AG08395 (cell line): ENCODE measurements at regions not wholly inside any gene's neighbourhood (a gene's known extent, or its start where the extent isn't known, plus 50 kb on each side); places are given as distances from the start of the nearest gene placed in this dataset.
"Not testable (repeated sequence)": the region's sequence is repeated elsewhere in the genome, so short reads cannot be mapped to it uniquely, and the experiment has no call there.

Experiments
- DNase-seq: peaks from one replicate; pipeline ENCODE4 v3.0.0; 2012; ENCODE audit warnings: mixed read lengths, low spot score

GRCh38 chr4:64724689-64725088 lies 315.4 kb upstream of the TECRL start:
- no peak for DNase-seq

- DNase-seq = no peak
These were observed 311.9 kb upstream of the TECRL start for GRCh38 chr4:64721106-64721505.

DNA sequence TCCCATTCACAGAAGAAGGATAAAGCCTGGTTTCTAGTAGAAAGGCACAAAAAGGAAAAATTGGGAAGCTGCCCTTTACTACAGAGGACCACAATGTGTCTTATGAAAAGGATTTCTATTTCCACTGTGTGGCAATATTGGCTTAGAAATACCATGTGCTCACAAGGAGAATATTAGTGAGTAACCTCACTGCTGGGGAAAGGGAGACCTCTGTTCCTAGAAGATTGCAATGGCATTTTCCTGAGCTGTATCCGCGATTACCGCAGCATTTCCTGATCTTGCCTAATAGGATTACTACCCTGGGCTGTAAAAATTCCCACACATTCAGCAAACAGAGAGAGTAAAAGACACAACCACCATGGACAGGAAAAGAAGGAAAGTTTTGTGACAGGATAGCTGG lies 308.8 kb upstream of the TECRL start:
- no peak for DNase-seq

- no peak for DNase-seq
These were observed 306.5 kb upstream of the TECRL start for GRCh38 chr4:64715741-64716140.

DNA sequence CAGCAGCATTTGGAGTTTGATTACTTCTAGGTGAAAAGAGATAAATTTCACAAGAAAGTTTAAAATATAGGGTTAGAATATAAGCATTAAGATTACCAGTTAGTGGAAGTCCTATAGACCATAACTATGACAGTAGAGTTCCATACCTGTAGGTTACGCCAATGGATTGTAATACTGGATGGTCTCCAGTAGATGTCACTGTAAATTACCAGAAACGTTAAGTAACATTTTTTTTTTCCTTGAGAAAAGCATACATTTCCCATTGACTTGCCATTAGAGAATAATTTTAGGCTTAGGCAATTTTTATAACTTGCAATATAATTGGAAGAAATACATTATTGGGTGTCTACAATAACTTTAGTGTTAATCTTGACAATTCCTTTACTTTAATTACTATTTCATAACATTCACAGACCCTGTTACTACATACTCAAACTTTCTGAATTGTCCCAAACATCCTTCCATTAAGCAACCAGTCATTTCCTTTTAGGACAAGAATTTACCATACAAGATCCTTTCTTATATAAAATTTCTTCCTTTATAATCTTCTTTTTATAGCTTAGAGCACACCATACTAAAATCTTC lies 304.1 kb upstream of the TECRL start:
- peak; percentile 2 for DNase-seq

DNA sequence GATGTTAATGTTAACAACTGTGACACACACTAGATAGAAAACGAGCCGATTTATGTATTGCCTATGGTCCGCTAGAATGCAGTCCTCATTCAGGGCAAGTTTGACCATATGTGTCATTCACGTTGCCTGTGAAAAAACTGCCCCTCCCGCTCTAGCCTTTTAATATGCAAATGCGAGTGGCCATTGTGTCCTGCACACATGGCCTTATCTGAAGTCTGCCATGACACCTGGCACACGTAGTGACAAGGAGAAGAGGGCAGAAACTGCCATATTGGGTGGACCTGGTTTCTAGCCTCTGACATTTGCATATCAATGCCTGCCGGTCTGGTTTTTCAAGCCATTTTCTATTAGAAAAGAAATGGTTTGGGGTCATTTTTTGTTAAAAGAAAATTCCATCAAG lies 303.3 kb upstream of the TECRL start:
- DNase-seq = no peak

DNA sequence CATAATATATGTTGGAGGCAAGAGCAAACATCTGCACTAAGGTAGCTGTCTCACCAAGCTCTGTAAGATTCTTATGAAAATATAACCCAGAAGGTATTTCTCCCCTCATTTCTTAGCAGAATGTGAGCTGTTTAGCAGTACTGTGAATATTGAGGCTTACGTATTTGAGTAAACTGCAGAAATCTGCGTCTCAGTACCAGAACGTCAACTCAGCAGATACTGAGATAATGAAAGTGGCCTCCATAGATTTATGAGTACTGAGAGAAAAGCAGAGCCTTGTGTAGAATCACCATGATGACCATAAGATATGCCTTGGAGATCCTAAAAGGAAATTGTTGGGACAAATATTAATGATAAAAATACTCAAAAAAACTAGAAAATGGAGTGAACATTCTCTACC lies 296.7 kb upstream of the TECRL start:
- DNase-seq = no peak

DNA sequence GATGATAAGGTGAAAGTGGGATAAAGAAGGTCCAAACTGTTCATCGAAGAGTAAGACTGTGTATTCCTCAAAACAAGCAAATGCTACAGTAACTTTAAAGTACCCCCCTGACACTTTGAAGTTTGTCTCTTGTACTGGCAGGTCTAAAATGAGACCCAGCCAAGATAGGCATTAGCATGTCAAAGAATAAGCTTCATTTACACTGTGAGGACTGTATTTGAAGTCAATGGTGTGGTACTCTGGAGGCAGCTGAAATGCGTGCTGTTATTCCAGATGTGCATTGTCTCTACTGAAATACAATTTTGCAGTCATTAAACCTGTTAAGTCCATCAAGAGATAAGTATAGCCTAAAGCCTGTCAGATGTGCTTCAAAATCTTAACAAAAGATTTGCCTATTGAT lies 288.9 kb upstream of the TECRL start:
- DNase-seq = no peak

- no peak for DNase-seq
These were observed 273.7 kb upstream of the TECRL start for GRCh38 chr4:64682946-64683345.

- DNase-seq = no peak
These were observed 273.2 kb upstream of the TECRL start for GRCh38 chr4:64682481-64682880.

DNA sequence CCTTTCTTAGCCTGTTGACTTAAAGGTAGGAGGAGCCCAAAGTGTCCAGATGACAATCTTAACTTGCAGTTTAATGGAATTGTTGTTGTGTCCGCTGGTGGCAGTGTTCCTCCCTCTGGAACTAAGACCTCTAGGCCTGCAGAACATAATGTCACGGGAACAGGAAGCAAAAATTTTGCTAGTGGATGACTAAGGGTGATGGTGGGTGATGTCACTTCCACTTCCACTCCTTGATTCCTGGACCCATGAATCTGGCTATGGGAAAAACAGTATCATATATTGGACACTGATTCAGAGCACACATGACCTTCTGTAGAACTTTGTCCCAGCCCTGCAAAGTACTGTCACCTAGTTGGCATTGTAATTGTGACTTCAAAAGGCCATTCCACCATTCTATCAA lies 263.9 kb upstream of the TECRL start:
- not testable (repeated sequence) for DNase-seq

GRCh38 chr4:64670647-64671046 lies 261.4 kb upstream of the TECRL start:
- DNase-seq = no peak

DNA sequence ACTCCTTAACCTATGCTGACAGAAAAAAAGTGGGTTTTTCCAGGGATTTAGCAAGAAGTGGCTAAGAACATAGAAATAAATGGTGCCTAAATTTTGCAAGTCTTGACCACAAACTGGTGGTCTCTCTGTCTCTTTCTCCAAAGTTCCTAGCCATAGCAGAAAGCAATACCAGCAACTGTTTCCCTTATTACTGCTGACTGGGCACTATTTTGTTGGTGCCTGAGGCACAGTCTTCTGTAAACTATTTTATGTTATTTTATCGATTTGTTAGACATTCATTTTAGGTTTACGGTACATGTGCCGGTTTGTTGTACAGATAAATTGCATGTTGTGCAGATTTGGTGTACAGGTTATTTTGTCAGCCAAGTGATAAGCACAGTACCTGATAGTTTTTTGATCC lies 234.6 kb upstream of the TECRL start:
- DNase-seq = no peak

- DNase-seq = no peak
These were observed 233.7 kb upstream of the TECRL start for GRCh38 chr4:64642936-64643335.

DNA sequence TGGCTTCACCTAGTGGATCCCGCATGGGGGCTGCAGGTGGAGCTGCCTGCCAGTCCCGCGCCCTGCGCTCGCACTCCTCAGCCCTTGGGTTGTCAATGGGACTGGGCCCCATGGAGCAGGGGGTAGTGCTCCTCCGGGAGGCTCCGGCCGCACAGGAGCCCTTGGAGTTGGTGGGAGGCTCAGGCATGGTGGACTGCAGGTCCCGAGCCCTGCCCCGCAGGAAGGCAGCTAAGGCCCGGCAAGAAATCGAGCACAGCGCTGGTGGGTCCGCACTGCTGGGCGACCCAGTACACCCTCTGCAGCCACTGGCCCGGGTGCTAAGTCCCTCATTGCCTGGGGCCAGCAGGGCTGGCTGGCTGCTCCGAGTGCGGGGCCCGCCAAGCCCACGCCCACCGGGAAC lies 231.2 kb upstream of the TECRL start:
- DNase-seq = not testable (repeated sequence)

DNA sequence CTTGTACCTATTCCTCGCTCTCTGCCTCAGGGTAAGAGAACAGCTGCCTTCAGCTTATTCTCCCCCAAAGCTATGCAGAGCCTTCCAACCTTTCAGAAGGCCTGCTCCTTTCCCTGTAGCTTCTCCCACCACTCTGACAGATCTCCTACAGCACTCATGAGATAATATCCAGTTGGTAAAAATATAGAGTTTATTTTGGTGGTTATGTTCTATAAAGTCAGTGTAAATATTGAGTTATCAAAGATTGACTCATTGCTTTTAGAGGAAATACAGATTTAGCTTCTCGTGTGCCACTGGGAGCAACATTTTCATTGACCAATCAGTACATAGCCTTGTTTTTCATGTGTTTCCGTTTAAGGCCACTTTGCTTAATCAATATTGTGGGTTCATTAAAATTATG lies 216.2 kb upstream of the TECRL start:
- DNase-seq = no peak

DNA sequence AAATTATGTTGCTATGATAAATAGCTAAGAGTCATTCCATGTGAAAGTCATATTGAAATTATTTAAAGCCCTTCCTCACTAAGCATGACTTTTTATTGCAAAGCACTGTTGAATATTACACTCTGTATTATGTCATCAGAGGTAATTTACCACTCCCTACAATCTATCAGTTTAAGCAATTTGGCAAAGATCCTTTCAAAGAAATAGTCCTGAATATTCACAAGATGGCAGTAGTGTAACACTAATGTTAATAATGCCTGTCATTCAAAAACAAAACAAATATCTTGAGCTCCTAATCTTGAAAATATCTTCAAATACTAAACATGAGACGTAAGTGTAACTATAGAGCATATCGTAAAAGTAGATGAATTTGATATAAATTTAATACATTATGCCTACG lies 208.6 kb upstream of the TECRL start:
- DNase-seq = no peak

DNA sequence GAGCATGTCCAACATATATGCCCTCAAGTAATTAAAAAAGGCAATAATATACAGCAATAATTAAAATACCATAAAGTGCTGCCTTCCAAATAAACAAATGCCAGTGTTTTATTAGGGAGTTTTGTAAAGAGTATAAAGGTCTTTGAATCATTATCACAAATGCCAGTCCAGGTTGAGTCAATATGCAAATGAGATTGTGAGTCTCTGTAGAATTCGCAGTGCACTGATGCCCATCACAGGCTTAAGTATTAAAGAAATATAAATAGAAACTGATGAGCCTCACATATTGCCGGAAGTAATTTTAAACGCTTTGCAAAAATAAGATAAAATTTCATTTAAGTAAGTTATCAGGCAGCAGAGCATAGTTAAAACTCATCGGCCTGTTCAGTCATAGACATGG lies 205.0 kb upstream of the TECRL start:
- DNase-seq = no peak

- no peak for DNase-seq
These were observed 203.8 kb upstream of the TECRL start for GRCh38 chr4:64613046-64613445.

DNA sequence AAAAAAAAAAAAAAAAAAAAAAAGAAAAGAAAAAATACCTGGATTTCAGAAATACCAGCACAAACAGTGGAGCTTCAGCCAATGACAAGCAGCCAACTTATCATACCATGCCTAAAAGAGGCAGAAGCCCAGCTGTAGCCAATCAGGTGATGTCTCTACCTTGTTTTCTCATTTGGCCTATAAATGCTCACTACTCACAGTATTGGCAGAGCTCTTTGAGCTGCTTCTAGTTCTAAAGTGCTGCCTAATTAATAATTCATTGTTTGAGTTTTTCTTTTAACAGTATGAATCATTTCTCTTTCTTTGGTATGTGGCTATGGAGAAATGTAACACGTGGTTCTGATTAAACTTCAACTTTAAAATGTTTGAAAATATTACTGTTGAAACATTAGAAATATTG lies 188.8 kb upstream of the TECRL start:
- DNase-seq = no peak

DNA sequence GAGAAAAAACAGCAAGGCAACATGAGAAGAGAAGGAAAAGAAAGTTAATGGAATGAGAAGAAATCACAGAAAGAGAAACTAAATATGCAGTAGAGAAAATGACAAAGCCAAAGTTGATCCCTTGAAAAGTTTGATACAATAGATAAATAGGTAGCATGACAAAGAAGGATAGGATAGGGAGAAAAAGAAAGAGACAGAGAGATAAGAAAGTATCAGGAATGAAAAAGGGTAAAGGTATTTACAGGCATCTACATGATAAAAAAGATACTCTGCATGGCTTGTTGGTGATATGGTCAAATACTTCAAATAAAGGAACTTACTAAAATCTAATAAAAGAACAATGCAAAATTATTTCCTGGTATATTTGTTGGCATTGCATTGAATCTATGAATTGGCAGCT lies 185.5 kb upstream of the TECRL start:
- no peak for DNase-seq

GRCh38 chr4:64588507-64588906 lies 179.3 kb upstream of the TECRL start:
- no peak for DNase-seq

DNA sequence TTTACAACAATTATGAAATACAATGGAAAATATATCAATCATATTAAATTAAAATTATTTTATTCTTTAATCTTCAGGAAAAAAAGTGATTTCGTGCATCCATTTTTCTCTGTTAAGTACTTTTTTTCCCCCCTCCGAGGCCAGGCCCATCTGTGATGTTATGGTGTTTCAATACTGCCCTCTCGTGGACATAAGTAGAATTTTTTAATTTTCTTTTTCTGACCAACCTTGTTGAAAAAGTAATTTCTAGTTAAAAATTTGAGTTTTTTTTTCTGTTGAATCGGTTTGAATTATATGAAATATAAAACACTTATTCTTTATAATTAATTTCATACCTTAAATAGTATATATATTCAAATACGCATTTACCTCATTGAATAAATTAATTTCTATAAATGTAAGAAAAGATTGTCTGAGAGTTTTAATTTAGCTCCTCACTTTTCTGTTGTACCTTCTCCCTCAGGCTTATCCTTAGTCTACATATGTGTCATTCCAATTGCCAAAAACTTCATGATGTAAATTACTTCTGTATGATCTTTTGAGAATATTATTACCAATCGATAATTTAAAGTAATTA lies 175.8 kb upstream of the TECRL start:
- peak; percentile 6 for DNase-seq

DNA sequence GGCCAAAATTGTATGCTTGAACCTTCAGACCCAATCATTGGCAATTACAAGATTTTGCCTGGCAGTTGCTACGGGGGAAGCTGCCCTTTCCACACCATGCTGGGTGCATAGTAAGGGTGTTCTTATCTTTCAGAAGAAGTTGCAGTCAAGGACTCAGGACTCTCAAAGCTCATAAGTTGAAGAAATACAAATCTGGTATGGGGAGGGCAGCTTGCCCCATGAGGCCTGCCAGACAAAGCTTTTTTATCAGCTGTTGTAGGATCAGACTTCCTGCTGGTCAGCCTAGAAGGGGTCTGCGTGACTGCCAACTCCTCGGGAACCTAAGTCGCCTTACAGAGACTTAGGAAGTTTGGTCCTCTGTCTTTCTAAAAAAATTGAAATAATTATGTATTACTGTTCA lies 174.9 kb upstream of the TECRL start:
- no peak for DNase-seq

- no peak for DNase-seq
These were observed 173.2 kb upstream of the TECRL start for GRCh38 chr4:64582492-64582891.
